Endothelial cell of umbilical vein (primary cell): ENCODE measurements at regions not wholly inside any gene's neighbourhood (a gene's known extent, or its start where the extent isn't known, plus 50 kb on each side); places are given as distances from the start of the nearest gene placed in this dataset.

ENCODE experiments used
- BruUV-seq: library from RNA; stranded (reverse); fragments of 400-500 nt; replicated peaks from 2 replicates; lab custom pipeline; 2021; lab: Mats Ljungman, UMichigan
- CTCF ChIA-PET: fragments of 300-600, 350-600 bp; sonication (Branson Sonifier 250); formaldehyde crosslinking; loops from one replicate; lab custom pipeline; 2021; ENCODE audit warnings: antibody characterized with exemption, inconsistent platforms; lab: Charles Lee
- POLR2A ChIA-PET: fragments of 300-600, 350-600 bp; sonication (Branson Sonifier 250); formaldehyde crosslinking; loops from one replicate; lab custom pipeline; 2021; ENCODE audit warnings: antibody characterized with exemption, inconsistent platforms; lab: Charles Lee
- DNase-seq: peaks from one replicate; pipeline ENCODE4 v3.0.0-alpha.2; 2011; ENCODE audit warnings: low read depth, low spot score
- FAIRE-seq: peaks from 2 replicates; lab custom pipeline; 2011; peaks lifted over from hg19 to GRCh38; lab: Jason Lieb, UNC
- H2AFZ ChIP-seq: 2 replicates; pipeline ENCODE4 v1.6.0; 2012; ENCODE audit warnings: low read depth, low read length, control low read depth, inconsistent platforms
- H3K27ac ChIP-seq: 2 replicates; pipeline ENCODE4 v1.5.1; 2011; ENCODE audit warnings: low read depth, mild to moderate bottlenecking, control low read depth, low read length, moderate library complexity; ENCODE audit not compliant: insufficient read depth
- H3K27me3 ChIP-seq, 2 experiments: 2 replicates each; pipeline versions ENCODE4 v1.6.0 to v1.6.1; 2011; ENCODE audit warnings: low read length in 2 of 2, mixed read lengths in 1 of 2; ENCODE audit not compliant: control insufficient read depth in 2 of 2, insufficient read depth in 2 of 2
- H3K36me3 ChIP-seq, 2 experiments: 2 replicates in 1 of 2; 3 replicates in 1 of 2; pipeline ENCODE4 v1.5.1; 2011; ENCODE audit warnings: low read length in 2 of 2, mild to moderate bottlenecking in 1 of 2, moderate library complexity in 1 of 2; ENCODE audit not compliant: control insufficient read depth in 2 of 2, insufficient read depth in 2 of 2; ENCODE audit errors: extremely low read depth in 1 of 2
- H3K4me1 ChIP-seq: 3 replicates; pipeline ENCODE4 v1.5.1; 2011; ENCODE audit warnings: mild to moderate bottlenecking, low read length; ENCODE audit not compliant: control insufficient read depth, insufficient read depth; ENCODE audit errors: extremely low read depth
- H3K4me2 ChIP-seq: 2 replicates; pipeline ENCODE4 v1.6.1; 2011; ENCODE audit warnings: low read length, control low read depth, mixed read lengths; ENCODE audit not compliant: insufficient read depth
- H3K4me3 ChIP-seq, 3 experiments: fragments of 200-600 bp in 1 of 3; sonication (generic), shearing (Covaris generic) in 1 of 3; replicated peaks in 1 of 3; 2 replicates each; pipeline ENCODE4 v1.5.1; 2011 to 2016; ENCODE audit warnings: control low read depth in 3 of 3, low read length in 3 of 3, mild to moderate bottlenecking in 2 of 3, inconsistent platforms in 1 of 3, low read depth in 1 of 3, moderate library complexity in 1 of 3; ENCODE audit not compliant: insufficient read depth in 1 of 3
- H3K79me2 ChIP-seq: 2 replicates; pipeline ENCODE4 v1.6.0; 2012; ENCODE audit warnings: low read length, inconsistent platforms; ENCODE audit not compliant: control insufficient read depth, insufficient read depth
- H3K9ac ChIP-seq: replicated peaks from 2 replicates; pipeline ENCODE3; 2011; ENCODE audit warnings: low read length, control low read depth; ENCODE audit not compliant: insufficient read depth; ENCODE audit errors: extremely low read depth
- H3K9me1 ChIP-seq: replicated peaks from 3 replicates; pipeline ENCODE4 v1.6.0; 2011; ENCODE audit warnings: mild to moderate bottlenecking, low read length; ENCODE audit not compliant: control insufficient read depth, insufficient read depth; ENCODE audit errors: extremely low read depth
- H3K9me3 ChIP-seq: replicated peaks from 2 replicates; pipeline ENCODE4 v1.5.1; 2012; ENCODE audit warnings: low read length, inconsistent platforms; ENCODE audit not compliant: control insufficient read depth, insufficient read depth
- H4K20me1 ChIP-seq: replicated peaks from 2 replicates; pipeline ENCODE3; 2011; ENCODE audit warnings: mild to moderate bottlenecking, low read length; ENCODE audit not compliant: control insufficient read depth, insufficient read depth; ENCODE audit errors: extremely low read depth
- CTCF ChIP-seq, 2 donors: IDR thresholded peaks; 1 replicate in 1 of 2; 2 replicates in 1 of 2; pipeline ENCODE4 v1.5.1; 2011; ENCODE audit warnings: low read length in 2 of 2, mild to moderate bottlenecking in 2 of 2, moderate library complexity in 2 of 2, control low read depth in 1 of 2, inconsistent platforms in 1 of 2, low read depth in 1 of 2; ENCODE audit not compliant: insufficient read depth in 1 of 2; ENCODE audit errors: extremely low read depth in 1 of 2
- EZH2 ChIP-seq: IDR thresholded peaks from 2 replicates; pipeline ENCODE4 v1.6.1; 2012; ENCODE audit warnings: borderline replicate concordance, low read depth, mild to moderate bottlenecking, moderate library complexity, low read length, inconsistent platforms; ENCODE audit not compliant: severe bottlenecking
- FOS ChIP-seq: IDR thresholded peaks from 2 replicates; pipeline ENCODE4 v1.6.1; 2011; ENCODE audit warnings: mild to moderate bottlenecking, low read length, moderate library complexity, borderline replicate concordance; ENCODE audit not compliant: insufficient read depth
- GATA2 ChIP-seq: IDR thresholded peaks from 2 replicates; pipeline ENCODE4 v1.7.0; 2011; ENCODE audit warnings: low read depth, mild to moderate bottlenecking, moderate library complexity, mixed read lengths, low read length; ENCODE audit not compliant: insufficient read length, insufficient read depth
- JUN ChIP-seq: IDR thresholded peaks from 2 replicates; pipeline ENCODE4 v1.6.1; 2011; ENCODE audit warnings: borderline replicate concordance, low read depth; ENCODE audit not compliant: insufficient read length, insufficient read depth
- MAX ChIP-seq: IDR thresholded peaks from 2 replicates; pipeline ENCODE4 v1.6.1; 2011; ENCODE audit not compliant: insufficient read depth, insufficient read length
- MYC ChIP-seq: IDR thresholded peaks from one replicate; pipeline ENCODE4 v1.6.1; 2011; ENCODE audit warnings: mild to moderate bottlenecking, low read depth, low read length
- POLR2A ChIP-seq: IDR thresholded peaks from 2 replicates; pipeline ENCODE4 v1.6.1; 2012; ENCODE audit warnings: low read depth, mild to moderate bottlenecking, control low read depth, low read length
- POLR2AphosphoS5 ChIP-seq: IDR thresholded peaks from 2 replicates; pipeline ENCODE4 v1.6.1; 2012; ENCODE audit warnings: low read depth, mild to moderate bottlenecking, control low read depth, low read length, moderate library complexity; ENCODE audit not compliant: insufficient read depth
- dilution Hi-C: fragments of 300-500 bp; cut with MboI; formaldehyde crosslinking; loops from one replicate; pipeline ENCODE4 v1.15.0; 2019; ENCODE audit warnings: low sequenced_read_pairs; ENCODE audit not compliant: extremely low pct_ligation_motif_present
- intact Hi-C: fragments of 100-400 bp; cut with micrococcal nuclease; formaldehyde crosslinking; loops from one replicate; pipeline ENCODE4 v1.10.0; 2022

- Histone ChIP-seq H3K9me1 (no peaks in the 10 kb centered on the region), H3K27ac (no peak overlapping the region), H3K4me1 (no peaks in the 10 kb centered on the region), H3K79me2 (no peaks in the 10 kb centered on the region), H2AFZ (no peak overlapping the region), H3K36me3 (no peaks in the 10 kb centered on the region), H3K9ac (no peak overlapping the region), H3K9me3 (no peaks in the 10 kb centered on the region), H3K27me3 (no peaks in the 10 kb centered on the region), H3K4me2 (no peak overlapping the region), H3K4me3 (no peak overlapping the region), H4K20me1 (no peaks in the 10 kb centered on the region)
- dilution Hi-C loops: no loop called here
- no TSS peak for BruUV-seq
- intact Hi-C loops: no loop called here
- ChIA-PET CTCF (interaction anchor here (1.2 kb wide), 1 partner anchor 1002 kb away, joined by 3 read pairs; no protein-coding TSS in a partner anchor), POLR2A (no interaction called here)
- DNase-seq: no peak
- no peak for FAIRE-seq
- TF ChIP-seq JUN: no peak
- TF ChIP-seq FOS: no peak
- TF ChIP-seq MAX: no peak
- TF ChIP-seq GATA2: no peak
- TF ChIP-seq MYC: no peak
- TF ChIP-seq CTCF (IDR thresholded peaks at IDR 0.05; ENCODE audit: extremely low read depth in 1 of 2, insufficient read depth in 1 of 2, low read depth in 1 of 2, low read length in 2 of 2): no peak
- TF ChIP-seq EZH2: no peak
- TF ChIP-seq POLR2A: no peak
- no peak for TF ChIP-seq POLR2AphosphoS5
These were observed 77.2 kb upstream of the SLC10A2 start for GRCh38 chr13:103143432-103143831.
